Stimulated activated CD4-positive, alpha-beta T cell treated with anti-CD3 and anti-CD28 coated beads, Interleukin-15, amount 100 ng/mL, for 24 hours (primary cell): ENCODE measurements at regions not wholly inside any gene's neighbourhood (a gene's known extent, or its start where the extent isn't known, plus 50 kb on each side); places are given as distances from the start of the nearest gene placed in this dataset.
"Not testable (repeated sequence)": the region's sequence is repeated elsewhere in the genome, so short reads cannot be mapped to it uniquely, and the experiment has no call there.

Source experiments
- DNase-seq: peaks from one replicate; pipeline ENCODE4 v3.0.0-alpha.2; 2020

GRCh38 chr12:89833337-89834252 is 125.0 kb upstream of the ATP2B1 start:
- DNase-seq = no peak

- no peak for DNase-seq
Observed at GRCh38 chr12:89832336-89832735, 123.7 kb upstream of the ATP2B1 start.

- no peak for DNase-seq
Observed at GRCh38 chr12:89831310-89832095, 122.9 kb upstream of the ATP2B1 start.

GRCh38 chr12:89829434-89829975 is 120.9 kb upstream of the ATP2B1 start:
- DNase-seq = no peak

- DNase-seq = no peak
Observed at GRCh38 chr12:89828575-89828974, 119.9 kb upstream of the ATP2B1 start.

- DNase-seq = no peak
Observed at GRCh38 chr12:89827592-89827991, 119.0 kb upstream of the ATP2B1 start.

- no peak for DNase-seq
Observed at GRCh38 chr12:89826468-89826867, 117.8 kb upstream of the ATP2B1 start.

- DNase-seq = no peak
Observed at GRCh38 chr12:89825591-89826449, 117.2 kb upstream of the ATP2B1 start.

GRCh38 chr12:89824822-89825221 is 116.2 kb upstream of the ATP2B1 start:
- no peak for DNase-seq

GRCh38 chr12:89822992-89823391 is 114.4 kb upstream of the ATP2B1 start:
- not testable (repeated sequence) for DNase-seq

GRCh38 chr12:89821896-89822295 is 113.3 kb upstream of the ATP2B1 start:
- DNase-seq = no peak

GRCh38 chr12:89817501-89818226 is 109.0 kb upstream of the ATP2B1 start:
- DNase-seq = no peak

GRCh38 chr12:89815225-89815624 is 106.6 kb upstream of the ATP2B1 start:
- no peak for DNase-seq

- DNase-seq = no peak
Observed at GRCh38 chr12:89803412-89803811, 94.8 kb upstream of the ATP2B1 start.

- no peak for DNase-seq
Observed at GRCh38 chr12:89801284-89801683, 92.6 kb upstream of the ATP2B1 start.

- no peak for DNase-seq
Observed at GRCh38 chr12:89800435-89800834, 91.8 kb upstream of the ATP2B1 start.

GRCh38 chr12:89799316-89799715 is 90.7 kb upstream of the ATP2B1 start:
- DNase-seq = no peak

GRCh38 chr12:89797436-89797835 is 88.8 kb upstream of the ATP2B1 start:
- no peak for DNase-seq

GRCh38 chr12:89796798-89797382 is 88.3 kb upstream of the ATP2B1 start:
- DNase-seq = no peak

- DNase-seq = no peak
Observed at GRCh38 chr12:89793946-89794345, 85.3 kb upstream of the ATP2B1 start.

GRCh38 chr12:89791286-89791685 is 82.6 kb upstream of the ATP2B1 start:
- no peak for DNase-seq

- no peak for DNase-seq
Observed at GRCh38 chr12:89789862-89790261, 81.2 kb upstream of the ATP2B1 start.
